ENCODE measurements at regions not wholly inside any gene's neighbourhood (a gene's known extent, or its start where the extent isn't known, plus 50 kb on each side); places are given as distances from the start of the nearest gene placed in this dataset.
"Not testable (repeated sequence)": the region's sequence is repeated elsewhere in the genome, so short reads cannot be mapped to it uniquely, and the experiment has no call there.

DNA sequence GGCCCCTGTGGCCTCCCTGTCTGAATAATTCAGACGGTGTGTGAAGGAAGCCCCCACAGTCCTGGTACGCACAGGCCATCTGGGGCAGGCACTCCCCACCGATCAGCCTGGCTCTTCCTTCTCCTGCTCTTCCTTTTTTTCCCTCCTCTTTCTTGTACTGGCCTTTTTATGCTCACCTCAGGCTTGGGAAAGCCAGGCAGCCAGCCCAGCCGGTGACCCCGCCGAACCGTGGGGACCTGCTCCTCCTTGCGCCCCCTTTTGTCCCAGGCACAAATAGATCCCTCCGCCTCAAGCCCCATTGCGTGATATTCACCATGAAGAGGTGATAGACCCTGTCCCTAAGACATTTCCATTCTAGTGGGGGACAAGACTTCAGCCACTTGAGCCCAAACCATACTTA is 80.2 kb upstream of the BRD7 start:
- Histone ChIP-seq H3K27ac (no peak overlapping the region), H3K4me3 (ENCODE audit: low read depth in 1 of 2, low read length in 1 of 2) (no peak overlapping the region), H3K27me3 (peaks cover 4% of the 10 kb centered on the region), H3K36me3 (no peaks in the 10 kb centered on the region), H3K4me1 (ENCODE audit: control insufficient read depth in 1 of 2, insufficient read depth in 1 of 2, low read depth in 1 of 2, low read length in 1 of 2) (no peaks in the 10 kb centered on the region), H3K9me3 (no peaks in the 10 kb centered on the region)
- TF ChIP-seq, protein P1, sequence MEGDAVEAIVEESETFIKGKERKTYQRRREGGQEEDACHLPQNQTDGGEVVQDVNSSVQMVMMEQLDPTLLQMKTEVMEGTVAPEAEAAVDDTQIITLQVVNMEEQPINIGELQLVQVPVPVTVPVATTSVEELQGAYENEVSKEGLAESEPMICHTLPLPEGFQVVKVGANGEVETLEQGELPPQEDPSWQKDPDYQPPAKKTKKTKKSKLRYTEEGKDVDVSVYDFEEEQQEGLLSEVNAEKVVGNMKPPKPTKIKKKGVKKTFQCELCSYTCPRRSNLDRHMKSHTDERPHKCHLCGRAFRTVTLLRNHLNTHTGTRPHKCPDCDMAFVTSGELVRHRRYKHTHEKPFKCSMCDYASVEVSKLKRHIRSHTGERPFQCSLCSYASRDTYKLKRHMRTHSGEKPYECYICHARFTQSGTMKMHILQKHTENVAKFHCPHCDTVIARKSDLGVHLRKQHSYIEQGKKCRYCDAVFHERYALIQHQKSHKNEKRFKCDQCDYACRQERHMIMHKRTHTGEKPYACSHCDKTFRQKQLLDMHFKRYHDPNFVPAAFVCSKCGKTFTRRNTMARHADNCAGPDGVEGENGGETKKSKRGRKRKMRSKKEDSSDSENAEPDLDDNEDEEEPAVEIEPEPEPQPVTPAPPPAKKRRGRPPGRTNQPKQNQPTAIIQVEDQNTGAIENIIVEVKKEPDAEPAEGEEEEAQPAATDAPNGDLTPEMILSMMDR (IDR thresholded peaks at IDR 0.05), result no peak

DNA sequence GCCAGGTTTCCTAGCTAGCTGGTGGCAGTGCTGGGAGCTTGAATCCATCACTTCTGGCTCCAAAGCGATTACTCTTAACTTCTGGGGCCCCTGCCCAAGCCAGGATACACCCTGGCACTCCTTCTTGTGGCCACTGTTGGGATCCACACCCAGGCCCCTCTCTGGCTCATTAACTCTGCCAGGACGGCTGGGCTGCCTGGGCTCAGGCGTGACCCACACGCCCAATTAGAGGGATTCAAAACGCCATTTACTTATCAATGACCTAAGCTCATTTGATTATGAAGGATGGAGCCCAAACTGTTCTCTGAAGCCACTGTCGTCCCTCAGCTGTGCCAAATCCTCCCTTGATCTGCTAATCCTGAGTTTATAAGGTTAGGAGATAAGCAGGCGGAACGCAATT is 79.7 kb upstream of the BRD7 start:
- H3K36me3 ChIP-seq, result no peaks in the 10 kb centered on the region
- no peaks in the 10 kb centered on the region for H3K4me1 ChIP-seq (ENCODE audit: control insufficient read depth in 1 of 2, insufficient read depth in 1 of 2, low read depth in 1 of 2, low read length in 1 of 2)
- H3K27me3 ChIP-seq, result peaks cover 4% of the 10 kb centered on the region
- H3K27ac ChIP-seq, result no peak overlapping the region
- TF ChIP-seq, protein P1 (IDR thresholded peaks at IDR 0.05), result no peak
- no peak overlapping the region for H3K4me3 ChIP-seq (ENCODE audit: low read depth in 1 of 2, low read length in 1 of 2)
- no peaks in the 10 kb centered on the region for H3K9me3 ChIP-seq

DNA sequence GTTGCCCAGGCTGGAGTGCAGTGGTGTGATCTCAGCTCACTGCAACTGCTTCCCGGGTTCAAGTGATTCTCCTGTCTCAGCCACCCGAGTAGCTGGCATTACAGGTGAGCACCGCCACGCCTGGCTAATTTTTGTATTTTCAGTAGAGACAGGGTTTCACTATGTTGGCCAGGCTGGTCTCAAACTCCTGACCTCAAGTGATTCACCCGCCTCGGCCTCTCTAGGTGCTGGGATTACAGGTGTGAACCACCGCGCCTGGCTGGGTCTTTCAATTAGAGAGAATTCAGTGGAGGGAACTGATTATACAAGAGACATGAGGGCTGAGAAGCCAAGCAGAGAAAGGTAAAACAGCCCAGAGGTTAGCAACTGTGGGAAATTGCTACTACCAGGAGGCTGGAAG is 78.6 kb upstream of the BRD7 start:
- not testable (repeated sequence) for H3K9me3 ChIP-seq; H3K4me1 ChIP-seq (ENCODE audit: control insufficient read depth in 1 of 2, insufficient read depth in 1 of 2, low read depth in 1 of 2, low read length in 1 of 2); H3K27ac ChIP-seq; H3K27me3 ChIP-seq; H3K36me3 ChIP-seq; H3K4me3 ChIP-seq (ENCODE audit: low read depth in 1 of 2, low read length in 1 of 2)

DNA sequence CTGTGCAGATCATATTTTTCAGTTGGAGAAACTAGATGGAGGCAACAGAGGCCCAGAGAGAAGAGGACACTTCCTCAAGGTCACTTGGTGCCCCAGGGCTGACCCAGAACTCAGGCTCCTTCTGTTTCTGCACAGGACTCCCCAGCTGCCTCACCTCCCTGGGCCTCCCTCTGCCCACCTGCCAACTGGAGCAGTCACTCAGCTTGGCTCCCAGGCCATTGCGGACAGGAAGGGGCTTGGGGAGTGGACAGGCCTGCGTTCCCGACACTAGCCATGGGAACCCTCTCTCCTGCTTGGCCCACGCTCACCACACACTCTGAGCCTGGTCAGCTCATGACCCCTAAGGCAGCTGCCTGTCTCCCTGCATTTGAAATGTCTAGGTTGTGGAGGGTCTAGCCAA is 78.1 kb upstream of the BRD7 start:
- TF ChIP-seq, protein P1 (IDR thresholded peaks at IDR 0.05), result no peak
- no peaks in the 10 kb centered on the region for H3K36me3 ChIP-seq
- no peak overlapping the region for H3K4me3 ChIP-seq (ENCODE audit: low read depth in 1 of 2, low read length in 1 of 2)
- H3K9me3 ChIP-seq, result peaks cover 4% of the 10 kb centered on the region
- H3K4me1 ChIP-seq (ENCODE audit: control insufficient read depth in 1 of 2, insufficient read depth in 1 of 2, low read depth in 1 of 2, low read length in 1 of 2), result no peaks in the 10 kb centered on the region
- no peak overlapping the region for H3K27ac ChIP-seq
- H3K27me3 ChIP-seq, result peaks cover 4% of the 10 kb centered on the region

DNA sequence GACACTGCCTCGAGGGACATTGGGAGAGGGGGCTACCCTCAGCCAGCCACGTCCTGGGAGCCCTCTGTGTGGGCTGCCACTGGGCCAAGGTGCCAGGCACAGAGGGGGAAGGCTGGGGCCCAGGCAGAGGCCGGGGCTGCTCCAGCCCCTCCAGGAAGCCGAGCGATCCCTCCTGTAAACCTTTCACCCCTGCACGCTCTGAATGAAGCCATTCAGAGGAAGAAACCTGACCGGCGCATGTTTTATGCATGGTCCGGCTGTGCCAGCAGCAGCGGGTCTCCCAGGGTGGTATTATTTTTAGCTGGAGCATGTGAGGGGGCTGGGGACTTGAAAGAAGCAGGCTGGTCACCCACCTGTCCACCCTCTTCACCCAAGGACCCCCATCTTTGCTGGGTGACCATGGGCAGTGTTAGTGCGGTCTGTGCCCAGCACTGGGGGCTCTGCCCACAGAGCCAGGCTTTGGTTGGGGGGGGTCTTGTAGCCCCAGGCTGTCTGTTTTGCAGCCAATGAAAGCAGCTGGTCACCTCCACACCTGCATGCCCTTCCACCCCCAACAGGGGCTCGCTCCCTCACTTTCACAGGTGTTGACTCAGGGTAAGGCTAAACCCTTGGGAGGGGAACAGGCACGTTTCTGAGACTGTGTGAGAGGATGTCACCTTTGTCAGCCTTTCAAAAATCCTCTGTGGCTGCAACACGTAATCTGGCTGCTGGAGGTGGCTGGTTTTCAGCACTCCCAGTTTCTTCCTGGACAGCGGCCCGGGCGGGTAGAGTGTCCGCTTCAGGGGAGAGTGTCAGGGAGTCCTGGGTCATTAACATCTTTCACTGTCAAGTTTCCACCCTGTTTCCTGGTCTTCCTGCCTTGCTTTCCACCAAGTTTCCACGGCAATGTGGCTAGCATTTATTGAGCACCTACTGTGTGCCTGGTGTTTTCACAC is 77.1 kb upstream of the BRD7 start:
- TF ChIP-seq, protein P1 (IDR thresholded peaks at IDR 0.05), result no peak
- no peak overlapping the region for H3K27ac ChIP-seq
- H3K9me3 ChIP-seq, result peaks cover 10% of the 10 kb centered on the region
- no peaks in the 10 kb centered on the region for H3K4me1 ChIP-seq (ENCODE audit: control insufficient read depth in 1 of 2, insufficient read depth in 1 of 2, low read depth in 1 of 2, low read length in 1 of 2)
- H3K36me3 ChIP-seq, result no peaks in the 10 kb centered on the region
- no peak overlapping the region for H3K4me3 ChIP-seq (ENCODE audit: low read depth in 1 of 2, low read length in 1 of 2)
- peaks cover 4% of the 10 kb centered on the region for H3K27me3 ChIP-seq

DNA sequence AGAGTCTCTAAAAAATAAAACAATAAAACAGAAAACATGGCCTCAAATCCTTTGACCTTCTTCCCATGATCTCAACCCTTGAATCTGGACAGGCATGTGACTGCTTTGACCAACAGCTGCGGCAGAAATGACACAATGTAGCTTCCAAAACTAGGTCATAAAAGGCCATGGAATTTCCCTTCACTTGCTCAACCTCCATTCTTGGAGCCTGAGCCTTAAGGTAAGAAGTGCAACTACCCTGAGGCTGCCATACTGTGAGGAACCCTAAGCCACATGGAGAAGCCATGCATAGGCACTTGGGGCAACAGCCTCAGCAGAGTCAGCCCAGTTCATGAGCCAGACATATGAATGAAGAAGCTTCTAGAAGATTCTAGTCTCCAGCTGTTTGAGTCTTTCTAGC is 75.7 kb upstream of the BRD7 start:
- peaks cover 10% of the 10 kb centered on the region for H3K9me3 ChIP-seq
- no peak overlapping the region for H3K27ac ChIP-seq
- TF ChIP-seq, protein P1 (IDR thresholded peaks at IDR 0.05), result no peak
- peaks cover 4% of the 10 kb centered on the region for H3K27me3 ChIP-seq
- no peaks in the 10 kb centered on the region for H3K36me3 ChIP-seq
- H3K4me1 ChIP-seq (ENCODE audit: control insufficient read depth in 1 of 2, insufficient read depth in 1 of 2, low read depth in 1 of 2, low read length in 1 of 2), result no peaks in the 10 kb centered on the region
- no peak overlapping the region for H3K4me3 ChIP-seq (ENCODE audit: low read depth in 1 of 2, low read length in 1 of 2)
